Right cardiac atrium (tissue), 5 donors: ENCODE measurements at regions not wholly inside any gene's neighbourhood (a gene's known extent, or its start where the extent isn't known, plus 50 kb on each side); places are given as distances from the start of the nearest gene placed in this dataset.
"Not testable (repeated sequence)": the region's sequence is repeated elsewhere in the genome, so short reads cannot be mapped to it uniquely, and the experiment has no call there.

ENCODE experiments used
- ATAC-seq, 2 donors: fragments of 200-7000 bp; cut with Tn5 transposase; one replicate each; pipeline versions ENCODE4 v1.8.0 to v1.9.1; 2020; ENCODE audit warnings: moderate library complexity in 2 of 2, mild to moderate bottlenecking in 1 of 2
- DNase-seq, 3 donors: peaks; one replicate each; pipeline ENCODE4 v3.0.0-alpha.2; 2020
- H3K27ac ChIP-seq: one replicate; pipeline ENCODE4 v1.5.1; 2013; ENCODE audit warnings: mild to moderate bottlenecking, low read length, control low read depth, moderate library complexity
- H3K27me3 ChIP-seq: one replicate; pipeline ENCODE4 v1.6.1; 2013; ENCODE audit not compliant: control insufficient read depth, insufficient read depth
- H3K4me1 ChIP-seq: one replicate; pipeline ENCODE4 v1.6.1; 2013; ENCODE audit warnings: low read length; ENCODE audit not compliant: control insufficient read depth, insufficient read depth
- H3K4me3 ChIP-seq: one replicate; pipeline ENCODE4 v1.5.1; 2013; ENCODE audit warnings: low read length, control low read depth
- H3K9me3 ChIP-seq: one replicate; pipeline ENCODE4 v1.6.1; 2013; ENCODE audit warnings: low read length; ENCODE audit not compliant: control insufficient read depth
- WGBS: extraction: QIAGEN DNeasy Blood & Tissue Kit; methylation state at CpG from one replicate; pipeline ENCODE4 v1.1.7; 2013; 5-methylcytosine and 5-hydroxymethylcytosine counted together
- intact Hi-C, 4 donors: fragments of 100-400 bp; cut with DNase I; formaldehyde crosslinking; loops; one replicate each; pipeline versions ENCODE4 v1.11.0 to v1.14.0; 2022 to 2023
- donor health status: healthy with polysubstance abuse.
- donor health status: DM: no; HTN: yes; CAD: no.
- donor health status: DM: no; HTN: no; CAD: no.
- donor health status: DM: no; HTN: yes; CAD: no; lungs with severe emphysema.
- donor health status: DM: yes; HTN: yes; CAD: no.

DNA sequence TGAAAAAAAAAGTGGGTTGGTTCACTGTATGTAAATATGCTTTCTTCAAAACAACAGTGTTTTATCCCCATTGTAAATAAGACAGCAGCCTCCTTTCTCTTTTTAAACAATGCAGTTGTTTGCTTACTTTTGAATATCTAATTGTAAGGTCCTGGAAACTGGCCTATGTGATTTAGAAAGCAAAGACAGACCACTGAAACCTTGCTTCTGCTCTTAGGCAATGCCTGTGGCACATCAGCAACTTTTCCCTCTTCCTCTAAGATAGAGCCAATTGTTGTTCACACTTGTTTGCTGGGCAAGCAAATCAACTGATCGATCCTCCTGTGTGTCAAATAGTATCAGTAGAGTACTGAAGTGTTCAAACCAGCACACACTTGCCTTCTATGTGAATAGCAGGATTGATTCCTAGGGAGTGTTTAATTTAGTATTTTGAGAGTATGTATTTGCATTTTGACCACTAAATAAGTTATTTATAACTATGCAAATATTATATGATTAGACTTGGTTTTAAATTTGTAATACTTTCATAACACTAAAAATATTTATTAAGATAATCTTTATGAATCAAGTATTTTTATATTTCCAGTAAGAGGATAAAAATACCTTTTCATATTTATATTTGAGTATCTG is 55.4 kb upstream of the GRPR start:
- WGBS = 71% methylated on average over 1 of the region's 1 CpG
- Histone ChIP-seq H3K27ac (no peak overlapping the region), H3K4me3 (no peak overlapping the region), H3K9me3 (no peaks in the 10 kb centered on the region), H3K4me1 (no peaks in the 10 kb centered on the region), H3K27me3 (no peaks in the 10 kb centered on the region)
- no peak for DNase-seq
- ATAC-seq = no peak
- intact Hi-C loops = no loop called here

DNA sequence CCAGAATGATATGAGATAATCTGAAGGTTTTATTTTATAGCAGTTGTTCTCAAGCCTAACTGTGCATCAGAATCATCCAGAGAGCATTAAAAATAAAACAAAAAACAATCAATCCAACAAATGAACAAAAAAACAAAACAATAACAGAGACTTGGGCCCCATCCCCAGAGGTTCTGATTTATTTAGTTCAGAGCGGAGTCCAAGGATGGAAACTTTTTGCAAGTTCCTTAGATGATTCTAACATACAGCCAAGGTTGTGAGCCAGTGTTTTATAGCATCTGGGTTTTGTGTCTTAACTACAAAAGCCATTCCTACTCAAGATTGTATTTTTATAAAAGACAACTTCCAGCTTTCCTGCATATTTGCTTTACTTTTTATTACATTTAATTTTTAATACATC is 59.4 kb upstream of the GRPR start:
- ATAC-seq = no peak
- no peak for DNase-seq
- Histone ChIP-seq H3K27me3 (no peaks in the 10 kb centered on the region), H3K4me1 (no peaks in the 10 kb centered on the region), H3K9me3 (no peaks in the 10 kb centered on the region), H3K27ac (no peak overlapping the region), H3K4me3 (no peak overlapping the region)
- intact Hi-C loops = no loop called here
- 96% methylated on average over 1 of the region's 1 CpG for WGBS

DNA sequence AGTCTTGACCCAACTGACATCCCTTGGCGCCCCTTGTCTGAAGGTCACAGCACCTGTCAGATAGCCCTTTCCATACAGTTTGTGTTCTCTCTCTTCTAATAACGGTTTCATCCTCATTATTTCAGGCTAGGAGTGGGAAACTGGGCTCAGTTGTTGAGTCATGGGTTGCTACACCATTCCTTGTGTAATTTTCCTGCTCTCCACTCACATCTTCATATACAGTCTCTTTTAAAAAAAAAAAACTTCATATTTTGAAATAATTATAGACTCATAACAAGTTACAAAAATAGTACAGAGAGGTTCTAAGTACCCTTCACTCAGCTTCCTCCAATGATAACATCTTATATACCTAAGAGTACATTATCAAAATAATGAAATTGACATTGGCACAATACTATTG is 60.2 kb upstream of the GRPR start:
- no peak for ATAC-seq
- H3K9me3 ChIP-seq = no peaks in the 10 kb centered on the region
- intact Hi-C loops = no loop called here
- no peaks in the 10 kb centered on the region for H3K27me3 ChIP-seq
- WGBS = 89% methylated on average over 2 of the region's 2 CpGs
- H3K4me3 ChIP-seq = no peak overlapping the region
- no peak for DNase-seq
- no peak overlapping the region for H3K27ac ChIP-seq
- H3K4me1 ChIP-seq = no peaks in the 10 kb centered on the region

DNA sequence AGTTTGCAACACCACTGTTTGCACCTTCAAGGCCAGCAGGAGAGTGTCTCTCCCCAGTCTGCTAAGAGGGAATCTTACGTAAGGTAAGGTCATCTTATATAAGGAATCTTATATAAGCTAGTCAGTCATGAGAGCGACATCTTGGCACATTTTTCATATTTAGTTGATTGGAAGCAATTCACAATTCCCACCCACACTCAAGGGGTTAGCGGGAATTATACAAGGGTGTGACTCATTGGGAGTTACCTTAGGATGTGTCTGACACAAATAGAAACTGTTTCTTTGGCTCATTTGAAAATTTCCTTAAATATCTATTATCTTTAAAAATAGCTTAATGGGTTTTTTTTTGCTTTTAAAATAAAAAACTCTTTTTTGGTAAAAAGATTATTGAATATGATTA is 62.1 kb upstream of the GRPR start:
- no peak overlapping the region for H3K27ac ChIP-seq
- no peak overlapping the region for H3K4me3 ChIP-seq
- no peaks in the 10 kb centered on the region for H3K9me3 ChIP-seq
- H3K4me1 ChIP-seq = no peaks in the 10 kb centered on the region
- 89% methylated on average over 3 of the region's 3 CpGs for WGBS
- ATAC-seq (no peak), DNase-seq (no peak)
- intact Hi-C loops = no loop called here
- no peaks in the 10 kb centered on the region for H3K27me3 ChIP-seq

DNA sequence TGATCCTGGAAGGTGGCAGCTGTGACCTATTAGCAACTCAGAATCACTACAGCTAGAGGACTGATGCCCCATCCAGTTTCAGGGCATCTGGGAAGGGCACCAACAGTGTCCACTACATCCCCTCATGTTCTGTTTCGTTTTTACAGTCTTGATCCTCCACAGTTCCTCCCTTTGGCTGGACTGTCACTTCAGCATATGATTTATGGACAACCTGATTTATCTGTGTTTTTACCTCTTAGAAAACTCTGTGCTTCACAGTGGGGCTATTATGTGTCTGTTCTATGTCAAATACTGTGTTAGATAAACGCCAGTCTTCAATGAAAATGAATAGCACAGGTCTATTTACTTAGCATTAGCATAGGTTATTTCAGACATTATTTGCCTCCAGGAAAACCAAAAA is 63.1 kb upstream of the GRPR start:
- intact Hi-C loops = no loop called here
- H3K9me3 ChIP-seq = no peaks in the 10 kb centered on the region
- no peak overlapping the region for H3K4me3 ChIP-seq
- H3K27ac ChIP-seq = no peak overlapping the region
- 37% methylated on average over 2 of the region's 2 CpGs for WGBS
- DNase-seq = no peak
- no peaks in the 10 kb centered on the region for H3K27me3 ChIP-seq
- no peak for ATAC-seq
- H3K4me1 ChIP-seq = no peaks in the 10 kb centered on the region

- H3K4me1 ChIP-seq, H3K27me3 ChIP-seq, intact Hi-C loops, H3K9me3 ChIP-seq, H3K27ac ChIP-seq, H3K4me3 ChIP-seq, ATAC-seq, DNase-seq: not testable (repeated sequence)
- 87% methylated on average over 9 of the region's 9 CpGs for WGBS
These were observed 74.2 kb upstream of the GRPR start for GRCh38 chrX:16049126-16049525.

DNA sequence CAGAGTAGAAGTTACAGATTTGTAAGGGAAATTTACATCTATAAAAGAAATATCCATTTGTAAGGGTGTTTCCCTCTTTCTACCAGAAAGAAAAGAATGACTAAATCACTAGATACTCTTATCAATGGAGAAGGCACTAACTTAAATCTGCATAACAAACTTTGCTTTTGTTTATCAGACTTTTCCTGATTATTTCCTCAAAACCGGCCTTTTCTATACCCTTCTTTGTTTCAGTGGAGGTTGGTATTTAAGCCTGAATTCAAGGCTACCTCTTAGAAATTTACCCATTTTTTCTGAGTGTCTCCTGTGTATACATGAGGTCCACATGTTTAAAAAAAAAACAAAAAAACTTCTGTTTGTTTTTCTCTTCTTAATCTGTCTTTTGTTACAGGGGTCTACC is 80.4 kb upstream of the GRPR start:
- Histone ChIP-seq H3K27ac (no peak overlapping the region), H3K4me1 (no peaks in the 10 kb centered on the region), H3K9me3 (no peaks in the 10 kb centered on the region), H3K27me3 (no peaks in the 10 kb centered on the region), H3K4me3 (no peak overlapping the region)
- DNase-seq = no peak
- no peak for ATAC-seq
- intact Hi-C loops = no loop called here
- WGBS = 49% methylated on average over 1 of the region's 1 CpG

DNA sequence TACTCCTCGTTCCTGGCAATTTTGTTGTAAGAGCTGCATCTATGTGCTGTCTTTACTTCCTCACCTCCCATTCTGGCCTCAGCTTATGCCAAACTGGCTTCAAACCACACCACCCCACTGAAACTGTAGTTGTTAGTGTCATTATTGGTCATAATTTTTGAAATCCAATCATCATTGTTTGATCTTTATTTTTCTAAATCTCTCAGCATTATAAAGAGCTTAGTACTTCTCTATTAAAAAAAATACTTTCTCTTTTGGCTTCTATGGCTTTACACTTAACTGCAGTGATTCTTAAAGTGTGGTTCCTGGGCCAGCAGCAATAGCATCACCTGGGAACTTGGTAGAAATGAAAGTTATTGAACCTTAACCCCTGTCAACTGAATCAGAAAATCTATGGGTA is 83.5 kb upstream of the GRPR start:
- Histone ChIP-seq H3K4me1 (no peaks in the 10 kb centered on the region), H3K27ac (no peak overlapping the region), H3K9me3 (no peaks in the 10 kb centered on the region), H3K4me3 (no peak overlapping the region), H3K27me3 (no peaks in the 10 kb centered on the region)
- intact Hi-C loops = no loop called here
- 55% methylated on average over 1 of the region's 1 CpG for WGBS
- DNase-seq (no peak), ATAC-seq (no peak)

- H3K9me3 ChIP-seq = no peaks in the 10 kb centered on the region
- intact Hi-C loops = no loop called here
- H3K4me1 ChIP-seq = no peaks in the 10 kb centered on the region
- H3K27me3 ChIP-seq = no peaks in the 10 kb centered on the region
- no peak overlapping the region for H3K4me3 ChIP-seq
- ATAC-seq (no peak), DNase-seq (no peak)
- H3K27ac ChIP-seq = no peak overlapping the region
These were observed 84.0 kb upstream of the GRPR start for GRCh38 chrX:16039363-16039762.

DNA sequence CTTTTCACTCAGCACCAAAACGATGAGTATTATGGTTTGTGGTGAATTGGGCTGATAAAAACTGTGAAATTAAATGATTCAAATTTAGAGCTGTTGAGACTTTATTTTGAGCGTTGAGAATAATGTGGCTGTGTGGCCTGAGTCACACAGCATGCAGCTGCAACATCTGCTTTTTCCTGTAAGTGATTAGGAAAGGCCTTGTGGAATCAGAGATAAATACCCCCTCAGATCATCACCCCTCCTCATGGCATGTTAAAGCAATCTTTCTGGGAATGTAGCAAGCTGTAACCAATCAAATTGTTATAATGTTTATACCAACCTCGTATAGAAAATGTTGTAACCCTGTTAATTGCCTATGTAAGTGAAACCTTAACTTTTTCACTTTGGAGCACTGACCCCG is 90.0 kb upstream of the GRPR start:
- DNase-seq = no peak
- ATAC-seq = no peak
- intact Hi-C loops = no loop called here
- Histone ChIP-seq H3K27ac (no peak overlapping the region), H3K4me1 (no peaks in the 10 kb centered on the region), H3K9me3 (no peaks in the 10 kb centered on the region), H3K4me3 (no peak overlapping the region), H3K27me3 (no peaks in the 10 kb centered on the region)
- WGBS = 34% methylated on average over 4 of the region's 4 CpGs

DNA sequence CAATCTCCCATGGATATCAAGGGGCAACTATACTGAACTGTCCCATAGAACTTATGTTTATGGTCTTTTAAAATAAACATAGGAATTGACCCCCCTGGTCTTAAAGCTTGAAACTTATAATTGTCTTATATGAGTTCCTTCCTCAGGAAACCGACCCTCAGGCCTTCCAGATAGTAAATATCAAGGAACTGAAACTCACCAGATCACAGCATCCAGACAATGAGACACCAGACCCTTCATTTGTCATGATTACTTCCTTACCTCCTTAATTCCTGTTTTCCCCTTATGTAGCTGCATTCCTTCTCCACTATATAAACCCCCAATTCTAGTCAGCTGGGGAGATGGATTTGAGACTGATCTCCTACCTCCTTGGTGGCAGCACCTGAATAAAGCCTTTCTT is 94.8 kb upstream of the GRPR start:
- intact Hi-C loops = no loop called here
- Histone ChIP-seq H3K4me1 (no peaks in the 10 kb centered on the region), H3K27me3 (no peaks in the 10 kb centered on the region), H3K27ac (no peak overlapping the region), H3K9me3 (no peaks in the 10 kb centered on the region), H3K4me3 (no peak overlapping the region)
- ATAC-seq (no peak), DNase-seq (no peak)
- 46% methylated on average over 1 of the region's 1 CpG for WGBS
